Suprapubic skin (tissue), 4 donors: ENCODE measurements at regions not wholly inside any gene's neighbourhood (a gene's known extent, or its start where the extent isn't known, plus 50 kb on each side); places are given as distances from the start of the nearest gene placed in this dataset.
"Not testable (repeated sequence)": the region's sequence is repeated elsewhere in the genome, so short reads cannot be mapped to it uniquely, and the experiment has no call there.

Experiments used
- DNase-seq, 2 donors: peaks; one replicate each; pipeline ENCODE4 v3.0.0-alpha.2; 2019; ENCODE audit warnings: low spot score in 2 of 2
- H3K27ac ChIP-seq: fragments of 200-600 bp; sonication (generic); one replicate; pipeline ENCODE4 v1.5.1; 2019
- H3K27me3 ChIP-seq: fragments of 200-600 bp; sonication (generic); one replicate; pipeline ENCODE4 v1.5.1; 2019
- H3K36me3 ChIP-seq: fragments of 200-600 bp; sonication (generic); one replicate; pipeline ENCODE4 v1.5.1; 2019
- H3K4me1 ChIP-seq: fragments of 200-600 bp; sonication (generic); one replicate; pipeline ENCODE4 v1.5.1; 2019
- H3K4me3 ChIP-seq: fragments of 200-600 bp; sonication (generic); one replicate; pipeline ENCODE4 v1.5.1; 2019; ENCODE audit warnings: mild to moderate bottlenecking
- H3K9me3 ChIP-seq: fragments of 200-600 bp; sonication (generic); one replicate; pipeline ENCODE4 v1.5.1; 2019
- EP300 ChIP-seq: sonication (generic); formaldehyde crosslinking; IDR thresholded peaks from one replicate; pipeline ENCODE4 v1.6.1; 2017; ENCODE audit warnings: antibody characterized with exemption
- POLR2A ChIP-seq, 2 donors: fragments of 450-650 bp; IDR thresholded peaks; one replicate each; pipeline ENCODE4 v1.6.1; 2017; ENCODE audit warnings: antibody characterized with exemption in 2 of 2, mild to moderate bottlenecking in 2 of 2, moderate library complexity in 2 of 2
- POLR2AphosphoS5 ChIP-seq, 3 donors: sonication (generic); formaldehyde crosslinking; IDR thresholded peaks; one replicate each; pipeline ENCODE4 v1.6.1; 2017; ENCODE audit warnings: antibody characterized with exemption in 3 of 3
- WGBS: methylation state at CpG from one replicate; pipeline ENCODE4 v1.1.5; 2018; 5-methylcytosine and 5-hydroxymethylcytosine counted together
- TF ChIP-seq, protein P1 (sequence below), 2 donors: fragments of 200-600 bp in 1 of 2; fragments of 450-650 bp in 1 of 2; sonication (generic) in 1 of 2; IDR thresholded peaks; one replicate each; pipeline ENCODE4 v1.5.1; 2016 to 2019; ENCODE audit warnings: antibody characterized with exemption in 2 of 2, mild to moderate bottlenecking in 1 of 2, moderate library complexity in 1 of 2

DNA sequence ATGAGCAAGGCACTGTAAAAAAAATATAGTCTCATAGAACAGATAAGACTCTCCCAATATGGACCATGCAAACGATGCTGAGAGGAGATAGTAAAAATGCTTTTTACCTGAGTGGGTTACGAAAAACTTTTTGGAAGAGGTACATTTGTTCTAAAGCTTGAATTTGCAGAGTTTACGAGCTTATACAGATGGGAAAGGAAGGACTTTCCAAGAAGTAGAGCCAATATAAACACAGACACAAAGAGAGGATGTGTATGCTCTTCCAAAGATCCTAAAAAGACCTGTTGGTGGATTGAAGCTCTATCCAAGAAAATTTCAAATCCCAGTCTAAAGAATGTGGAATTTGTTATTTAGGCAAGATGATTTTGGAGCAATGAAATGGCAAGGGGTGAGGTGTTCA lies 127.1 kb upstream of the SLCO6A1 start:
- no peaks in the 10 kb centered on the region for H3K9me3 ChIP-seq
- H3K36me3 ChIP-seq: no peaks in the 10 kb centered on the region
- TF ChIP-seq EP300 (no peak), POLR2A (IDR thresholded peaks at IDR 0.05) (no peak), POLR2AphosphoS5 (IDR thresholded peaks at IDR 0.05) (no peak)
- TF ChIP-seq, protein P1, sequence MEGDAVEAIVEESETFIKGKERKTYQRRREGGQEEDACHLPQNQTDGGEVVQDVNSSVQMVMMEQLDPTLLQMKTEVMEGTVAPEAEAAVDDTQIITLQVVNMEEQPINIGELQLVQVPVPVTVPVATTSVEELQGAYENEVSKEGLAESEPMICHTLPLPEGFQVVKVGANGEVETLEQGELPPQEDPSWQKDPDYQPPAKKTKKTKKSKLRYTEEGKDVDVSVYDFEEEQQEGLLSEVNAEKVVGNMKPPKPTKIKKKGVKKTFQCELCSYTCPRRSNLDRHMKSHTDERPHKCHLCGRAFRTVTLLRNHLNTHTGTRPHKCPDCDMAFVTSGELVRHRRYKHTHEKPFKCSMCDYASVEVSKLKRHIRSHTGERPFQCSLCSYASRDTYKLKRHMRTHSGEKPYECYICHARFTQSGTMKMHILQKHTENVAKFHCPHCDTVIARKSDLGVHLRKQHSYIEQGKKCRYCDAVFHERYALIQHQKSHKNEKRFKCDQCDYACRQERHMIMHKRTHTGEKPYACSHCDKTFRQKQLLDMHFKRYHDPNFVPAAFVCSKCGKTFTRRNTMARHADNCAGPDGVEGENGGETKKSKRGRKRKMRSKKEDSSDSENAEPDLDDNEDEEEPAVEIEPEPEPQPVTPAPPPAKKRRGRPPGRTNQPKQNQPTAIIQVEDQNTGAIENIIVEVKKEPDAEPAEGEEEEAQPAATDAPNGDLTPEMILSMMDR (IDR thresholded peaks at IDR 0.05): no peak
- H3K4me3 ChIP-seq: no peak overlapping the region
- H3K27me3 ChIP-seq: no peaks in the 10 kb centered on the region
- no peaks in the 10 kb centered on the region for H3K4me1 ChIP-seq
- no peak for DNase-seq
- no peak overlapping the region for H3K27ac ChIP-seq
- WGBS: 59% methylated on average over 3 of the region's 3 CpGs

DNA sequence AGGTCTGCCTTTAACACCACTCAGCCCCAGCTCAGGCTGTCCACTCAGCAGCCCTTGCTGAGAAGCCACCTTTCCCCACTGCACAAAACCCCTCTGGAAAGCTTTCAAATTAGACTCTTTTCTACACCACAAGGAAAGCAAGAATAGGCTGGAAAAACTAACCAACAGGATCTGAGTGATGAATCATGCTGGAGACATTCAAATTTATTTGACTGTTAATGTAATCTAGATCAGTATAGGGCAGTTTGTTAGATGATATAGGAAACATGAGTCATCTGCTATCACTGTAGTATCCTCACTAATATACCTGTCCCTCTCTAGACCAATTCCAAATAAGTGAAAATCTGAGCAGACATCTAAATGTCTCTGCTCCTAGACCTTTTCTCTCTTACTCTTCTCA lies 127.8 kb upstream of the PAM start:
- H3K4me3 ChIP-seq: no peak overlapping the region
- no peaks in the 10 kb centered on the region for H3K9me3 ChIP-seq
- no peaks in the 10 kb centered on the region for H3K36me3 ChIP-seq
- H3K27me3 ChIP-seq: no peaks in the 10 kb centered on the region
- no peak overlapping the region for H3K27ac ChIP-seq
- no peak for TF ChIP-seq POLR2AphosphoS5 (IDR thresholded peaks at IDR 0.05)
- TF ChIP-seq, protein P1 (IDR thresholded peaks at IDR 0.05): no peak
- TF ChIP-seq POLR2A (IDR thresholded peaks at IDR 0.05): no peak
- TF ChIP-seq EP300: no peak
- no peaks in the 10 kb centered on the region for H3K4me1 ChIP-seq
- DNase-seq: no peak

DNA sequence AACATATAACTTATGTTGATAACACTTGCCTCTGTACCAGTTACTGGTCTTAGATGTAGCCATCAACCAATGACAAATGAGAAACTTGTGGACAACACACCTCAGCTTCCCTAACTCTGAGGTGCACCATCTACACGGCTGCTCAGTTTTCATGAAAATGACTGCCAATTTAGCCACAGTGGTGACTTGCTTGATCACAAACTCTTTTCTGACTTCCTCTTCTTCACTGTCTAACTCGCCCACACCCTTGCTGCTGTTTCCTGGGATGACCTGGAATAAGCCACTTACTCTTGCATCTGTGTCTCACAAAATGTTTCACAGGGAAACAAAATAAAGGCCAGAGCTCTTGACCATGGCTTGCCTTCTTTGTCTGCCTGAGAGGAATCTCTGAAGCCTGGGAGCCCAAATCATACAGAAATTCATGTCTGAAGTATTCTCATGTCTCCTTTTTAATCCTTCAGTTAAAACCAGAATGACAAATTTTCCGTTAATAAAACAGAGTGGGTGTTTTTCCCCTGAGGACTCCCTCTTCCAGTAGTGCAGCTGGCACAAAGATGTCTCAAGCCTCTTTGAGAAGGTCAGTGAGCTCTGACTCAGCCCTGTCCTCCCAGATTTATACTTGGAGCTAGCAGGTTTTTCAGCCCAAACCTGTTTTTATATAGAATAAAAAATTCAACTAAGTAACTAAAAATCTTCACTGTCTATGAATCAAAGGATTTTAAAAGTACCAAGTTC lies 126.5 kb upstream of the PAM start:
- no peaks in the 10 kb centered on the region for H3K9me3 ChIP-seq
- peak overlapping the region; percentile 37 for H3K27ac ChIP-seq
- 36% methylated on average over 3 of the region's 3 CpGs for WGBS
- no peak for TF ChIP-seq EP300
- TF ChIP-seq, protein P1 (IDR thresholded peaks at IDR 0.05): no peak
- TF ChIP-seq POLR2A (IDR thresholded peaks at IDR 0.05): no peak
- no peak for TF ChIP-seq POLR2AphosphoS5 (IDR thresholded peaks at IDR 0.05)
- no peaks in the 10 kb centered on the region for H3K36me3 ChIP-seq
- no peaks in the 10 kb centered on the region for H3K27me3 ChIP-seq
- DNase-seq: no peak
- no peaks in the 10 kb centered on the region for H3K4me1 ChIP-seq
- H3K4me3 ChIP-seq: no peak overlapping the region

DNA sequence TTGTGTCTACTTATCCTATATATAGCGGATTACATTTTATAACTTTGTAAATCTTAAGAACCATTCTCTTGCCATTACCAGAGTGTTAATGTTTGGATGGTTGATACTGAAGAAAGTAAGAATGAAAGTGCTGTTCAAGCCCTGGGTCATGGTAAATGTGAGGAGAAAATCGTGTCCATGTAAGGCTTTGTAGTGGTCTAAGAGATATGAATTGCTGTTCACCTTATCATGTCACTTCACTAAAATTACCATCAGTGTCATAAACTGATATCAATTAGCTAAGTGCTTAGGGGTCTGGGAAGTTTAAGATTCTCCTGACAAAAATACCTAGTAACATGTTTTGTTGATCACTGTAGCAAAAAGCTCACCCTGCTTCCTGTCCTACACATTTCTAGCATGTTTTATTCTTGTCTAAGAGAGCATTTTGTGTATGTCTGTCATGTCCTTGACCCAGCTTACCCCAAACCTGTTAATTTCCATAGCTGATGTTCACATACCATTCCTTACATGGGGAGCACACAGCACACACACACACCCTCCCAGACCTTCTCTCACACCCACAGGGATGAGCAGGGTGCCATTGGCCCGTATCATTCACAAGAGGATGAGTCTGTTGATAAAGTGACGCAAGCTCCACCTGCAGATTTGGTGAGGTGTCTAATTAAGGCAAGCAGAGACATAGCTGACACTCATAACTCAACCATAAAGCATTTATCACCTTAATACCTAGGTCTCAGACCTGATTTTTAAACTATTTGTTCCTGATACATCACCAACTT lies 125.1 kb upstream of the PAM start:
- Histone ChIP-seq H3K9me3 (no peaks in the 10 kb centered on the region), H3K36me3 (no peaks in the 10 kb centered on the region), H3K4me3 (no peak overlapping the region), H3K27me3 (no peaks in the 10 kb centered on the region), H3K27ac (no peak overlapping the region), H3K4me1 (no peaks in the 10 kb centered on the region)
- TF ChIP-seq, protein P1 (IDR thresholded peaks at IDR 0.05): no peak
- TF ChIP-seq EP300 (no peak), POLR2A (IDR thresholded peaks at IDR 0.05) (no peak), POLR2AphosphoS5 (IDR thresholded peaks at IDR 0.05) (no peak)
- 84% methylated on average over 4 of the region's 4 CpGs for WGBS
- DNase-seq: no peak

DNA sequence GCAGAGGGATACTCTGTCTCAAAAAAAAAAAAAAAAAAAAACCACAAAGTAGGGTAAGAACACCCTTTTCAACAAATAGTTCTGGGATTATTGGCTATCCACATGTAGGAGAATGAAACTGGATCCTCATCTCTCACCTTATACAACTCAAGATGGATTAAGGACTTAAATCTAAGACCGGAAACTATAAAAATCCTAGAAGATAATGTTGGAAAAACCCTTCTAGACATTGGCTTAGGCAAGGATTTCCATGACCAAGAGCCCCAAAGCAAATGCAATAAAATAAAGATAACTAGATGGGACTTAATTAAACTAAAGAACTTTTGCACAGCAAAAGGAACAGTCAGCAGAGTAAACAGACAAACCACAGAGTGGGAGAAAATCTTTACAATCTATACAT lies 119.7 kb upstream of the PAM start:
- not testable (repeated sequence) for H3K9me3 ChIP-seq, H3K36me3 ChIP-seq, H3K4me3 ChIP-seq, H3K27me3 ChIP-seq, H3K27ac ChIP-seq, H3K4me1 ChIP-seq, DNase-seq
- WGBS: 91% methylated on average over 1 of the region's 1 CpG
